ENCODE measurements at regions not wholly inside any gene's neighbourhood (a gene's known extent, or its start where the extent isn't known, plus 50 kb on each side); places are given as distances from the start of the nearest gene placed in this dataset.
A peak's percentile ranks its signal among the peaks of the same experiment; 100 is the strongest.

DNA sequence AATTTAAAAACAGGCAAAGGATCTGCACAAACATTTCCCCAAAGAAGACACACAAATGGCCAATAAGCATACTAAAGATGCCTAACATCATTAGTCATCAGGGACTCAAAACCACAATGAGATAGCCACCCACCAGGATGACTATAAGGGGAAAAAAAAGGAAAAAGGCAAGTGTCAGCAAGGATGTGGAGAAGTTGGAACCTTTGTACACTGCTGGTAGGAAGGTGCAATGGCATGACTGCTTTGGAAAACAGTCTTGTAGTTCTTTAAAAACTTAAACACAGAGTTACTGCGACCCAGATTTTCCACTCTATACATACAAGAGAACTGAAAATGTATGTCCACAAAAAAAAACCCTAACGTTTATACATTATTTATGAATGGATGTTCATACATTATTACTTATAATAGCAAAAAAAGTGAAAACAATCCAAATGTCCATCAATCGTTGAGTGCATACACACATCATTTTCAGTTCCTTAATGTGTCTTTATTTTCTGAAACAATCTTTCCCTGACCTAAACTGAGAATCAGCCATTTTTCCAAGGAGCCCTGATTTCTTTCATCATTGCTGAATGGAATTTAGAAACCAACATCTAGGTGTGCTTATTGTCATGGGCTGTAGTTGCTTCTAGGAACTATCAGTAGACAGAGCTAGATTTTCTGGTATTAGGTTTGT, 64.7 kb upstream of the TLK1 start:
- H3K4me3 ChIP-seq (ENCODE audit: low read length): no peak overlapping the region
- DNase-seq (ENCODE audit: low read depth): peak; percentile 45

DNA sequence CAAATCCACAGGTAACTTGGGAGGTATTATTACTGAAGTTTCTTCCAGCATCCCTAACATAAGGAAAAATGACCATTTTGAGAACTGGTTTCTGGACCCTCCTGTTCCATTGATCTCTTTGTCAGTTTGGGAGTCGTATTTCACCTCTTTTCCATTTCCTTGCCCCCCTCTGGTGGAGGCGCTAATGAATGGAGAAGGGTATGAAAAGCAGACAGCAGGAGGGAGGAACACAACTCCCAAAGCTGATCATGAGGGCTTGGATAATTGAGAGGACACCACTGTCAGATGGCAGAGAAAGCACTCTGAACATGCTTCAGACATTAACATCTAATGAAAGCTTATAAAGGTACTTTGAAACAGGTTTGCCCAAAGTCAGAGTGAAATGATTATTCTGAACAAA, 56.6 kb upstream of the TLK1 start:
- no peak overlapping the region for H3K4me3 ChIP-seq (ENCODE audit: low read length)
- no peak for DNase-seq (ENCODE audit: low read depth)
- TF ChIP-seq, protein P1, sequence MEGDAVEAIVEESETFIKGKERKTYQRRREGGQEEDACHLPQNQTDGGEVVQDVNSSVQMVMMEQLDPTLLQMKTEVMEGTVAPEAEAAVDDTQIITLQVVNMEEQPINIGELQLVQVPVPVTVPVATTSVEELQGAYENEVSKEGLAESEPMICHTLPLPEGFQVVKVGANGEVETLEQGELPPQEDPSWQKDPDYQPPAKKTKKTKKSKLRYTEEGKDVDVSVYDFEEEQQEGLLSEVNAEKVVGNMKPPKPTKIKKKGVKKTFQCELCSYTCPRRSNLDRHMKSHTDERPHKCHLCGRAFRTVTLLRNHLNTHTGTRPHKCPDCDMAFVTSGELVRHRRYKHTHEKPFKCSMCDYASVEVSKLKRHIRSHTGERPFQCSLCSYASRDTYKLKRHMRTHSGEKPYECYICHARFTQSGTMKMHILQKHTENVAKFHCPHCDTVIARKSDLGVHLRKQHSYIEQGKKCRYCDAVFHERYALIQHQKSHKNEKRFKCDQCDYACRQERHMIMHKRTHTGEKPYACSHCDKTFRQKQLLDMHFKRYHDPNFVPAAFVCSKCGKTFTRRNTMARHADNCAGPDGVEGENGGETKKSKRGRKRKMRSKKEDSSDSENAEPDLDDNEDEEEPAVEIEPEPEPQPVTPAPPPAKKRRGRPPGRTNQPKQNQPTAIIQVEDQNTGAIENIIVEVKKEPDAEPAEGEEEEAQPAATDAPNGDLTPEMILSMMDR (conservative IDR thresholded peaks at IDR 0.05; ENCODE audit: low read depth, low read length): no peak

More for the DNA sequence above, 64.7 kb upstream of the TLK1 start:
- TF ChIP-seq, protein P1 (conservative IDR thresholded peaks at IDR 0.05; ENCODE audit: low read depth, low read length): peak; percentile 28

DNA sequence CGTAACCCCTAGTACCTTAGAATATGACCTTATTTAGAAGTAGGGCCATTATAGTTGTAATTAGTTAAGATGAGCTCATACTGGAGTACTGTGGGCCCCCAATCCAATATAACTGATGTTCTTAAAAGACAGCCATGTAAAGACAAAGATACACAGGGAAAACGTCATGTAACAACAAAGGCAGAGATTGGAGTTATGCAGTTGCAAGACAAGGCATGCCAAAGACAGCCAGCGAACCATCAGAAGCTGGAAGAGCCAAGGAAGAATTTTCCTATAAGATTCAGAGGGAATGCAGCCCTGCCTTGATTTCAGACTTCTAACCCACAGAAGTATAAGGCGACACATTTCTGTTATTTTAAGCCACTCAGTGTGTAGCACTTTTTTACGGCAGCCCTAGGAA, 55.9 kb upstream of the TLK1 start:
- no peak overlapping the region for H3K4me3 ChIP-seq (ENCODE audit: low read length)
- no peak for DNase-seq (ENCODE audit: low read depth)
- TF ChIP-seq, protein P1 (conservative IDR thresholded peaks at IDR 0.05; ENCODE audit: low read depth, low read length): no peak

DNA sequence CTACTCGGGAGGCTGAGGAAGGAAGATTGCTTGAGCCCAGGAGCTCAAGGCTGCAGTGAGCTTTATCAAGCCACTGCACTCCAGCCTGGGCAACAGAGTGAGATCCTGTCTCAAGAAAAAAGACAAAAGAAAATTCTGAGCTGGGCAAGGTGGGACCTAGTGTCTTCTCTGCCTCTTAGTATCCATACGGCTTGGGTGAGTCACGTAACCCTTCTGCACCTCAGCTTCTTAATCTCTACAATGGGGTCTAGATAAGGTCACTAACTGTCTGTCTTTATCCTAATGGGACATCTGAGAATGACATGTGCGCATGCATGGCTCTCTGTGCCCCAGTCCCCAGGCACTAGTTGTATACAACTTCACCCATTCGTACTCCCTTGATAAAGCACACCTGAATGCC, 53.4 kb upstream of the TLK1 start:
- no peak overlapping the region for H3K4me3 ChIP-seq (ENCODE audit: low read length)
- TF ChIP-seq, protein P1 (conservative IDR thresholded peaks at IDR 0.05; ENCODE audit: low read depth, low read length): no peak
- no peak for DNase-seq (ENCODE audit: low read depth)

DNA sequence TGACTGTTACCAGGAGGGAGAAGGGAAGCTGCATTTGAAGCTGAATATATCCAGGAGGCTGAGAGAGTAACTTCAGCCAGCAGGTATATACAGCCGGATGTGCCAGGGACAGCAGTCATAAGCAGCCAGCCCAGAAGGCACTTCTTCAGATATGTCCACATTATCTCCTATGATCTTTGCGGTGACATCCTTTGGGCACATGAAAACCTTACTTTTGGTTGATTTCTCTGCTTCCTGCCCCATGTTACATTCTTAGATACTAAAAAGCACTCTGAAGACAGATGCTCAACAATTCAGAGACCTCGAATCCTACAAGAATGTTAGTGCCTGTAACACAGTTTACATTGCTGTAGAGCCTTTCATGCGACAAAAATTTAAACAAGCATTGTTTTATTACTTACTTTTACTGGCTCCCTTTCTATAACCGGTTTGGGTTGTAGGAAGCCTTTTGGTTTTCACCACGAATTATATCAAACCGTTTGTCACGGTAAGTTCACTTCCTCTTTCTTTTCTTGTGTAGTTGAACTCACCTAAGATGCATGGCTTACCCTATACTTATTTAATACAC, 50.3 kb upstream of the TLK1 start:
- TF ChIP-seq, protein P1 (conservative IDR thresholded peaks at IDR 0.05; ENCODE audit: low read depth, low read length): no peak
- no peak overlapping the region for H3K4me3 ChIP-seq (ENCODE audit: low read length)
- no peak for DNase-seq (ENCODE audit: low read depth)
